GM12878 (cell line): ENCODE measurements at regions not wholly inside any gene's neighbourhood (a gene's known extent, or its start where the extent isn't known, plus 50 kb on each side); places are given as distances from the start of the nearest gene placed in this dataset.

Source experiments
- BCL11A ChIP-seq: IDR thresholded peaks from 2 replicates; pipeline ENCODE4 v1.6.1; 2011; ENCODE audit warnings: low read depth, low read length
- CEBPB ChIP-seq, 2 experiments: fragments of 150-350 bp in 1 of 2; IDR thresholded peaks; 2 replicates each; pipeline ENCODE4 v1.6.1; 2012 to 2014; ENCODE audit warnings: low read depth in 2 of 2, low read length in 2 of 2, borderline replicate concordance in 1 of 2, inconsistent platforms in 1 of 2
- EZH2 ChIP-seq: IDR thresholded peaks from 2 replicates; pipeline ENCODE4 v1.6.1; 2012; ENCODE audit warnings: low read depth, mild to moderate bottlenecking, control low read depth, inconsistent platforms, low read length, borderline replicate concordance; ENCODE audit not compliant: control insufficient read depth
- IRF4 ChIP-seq: IDR thresholded peaks from 2 replicates; pipeline ENCODE4 v1.6.1; 2011; ENCODE audit warnings: low read depth, low read length
- JUND ChIP-seq: IDR thresholded peaks from 2 replicates; pipeline ENCODE4 v1.6.1; 2012; ENCODE audit warnings: low read depth, mild to moderate bottlenecking, low read length, improper control_type of control experiment, moderate library complexity
- KDM1A ChIP-seq: fragments of 200-600 bp; sonication (generic); IDR thresholded peaks from 2 replicates; pipeline ENCODE4 v1.6.1; 2016; ENCODE audit warnings: borderline replicate concordance
- MYB ChIP-seq: fragments of 150-350 bp; IDR thresholded peaks from 2 replicates; pipeline ENCODE4 v1.6.1; 2014; ENCODE audit warnings: mild to moderate bottlenecking, low read depth, low read length, borderline replicate concordance
- NR2C2 ChIP-seq: IDR thresholded peaks from 2 replicates; pipeline ENCODE4 v1.6.1; 2011; ENCODE audit warnings: borderline replicate concordance, low read depth; ENCODE audit not compliant: control insufficient read depth, insufficient read length
- PML ChIP-seq: IDR thresholded peaks from 2 replicates; pipeline ENCODE4 v1.6.1; 2012; ENCODE audit warnings: low read length, inconsistent platforms
- RBBP5 ChIP-seq: fragments of 200-600 bp; sonication (generic); conservative IDR thresholded peaks from 2 replicates; pipeline ENCODE4 v1.6.1; 2016
- SMAD1 ChIP-seq: fragments of 450-650 bp; IDR thresholded peaks from 2 replicates; pipeline ENCODE4 v1.6.1; 2018; ENCODE audit warnings: mild to moderate bottlenecking, low read depth; ENCODE audit not compliant: partially characterized antibody
- SRF ChIP-seq, 2 experiments: IDR thresholded peaks; 2 replicates each; pipeline ENCODE4 v1.6.1; 2011; ENCODE audit warnings: low read depth in 2 of 2, low read length in 2 of 2, mild to moderate bottlenecking in 1 of 2, moderate library complexity in 1 of 2
- TAF1 ChIP-seq: IDR thresholded peaks from 2 replicates; pipeline ENCODE4 v1.6.1; 2011; ENCODE audit warnings: mild to moderate bottlenecking, low read depth, low read length, borderline replicate concordance
- TCF7 ChIP-seq: IDR thresholded peaks from 2 replicates; pipeline ENCODE4 v1.6.1; 2014; ENCODE audit warnings: antibody characterized with exemption, borderline replicate concordance
- WRNIP1 ChIP-seq: IDR thresholded peaks from 2 replicates; pipeline ENCODE4 v1.6.1; 2011; ENCODE audit warnings: low read depth, low read length, improper control_type of control experiment, borderline replicate concordance
- ZZZ3 ChIP-seq: IDR thresholded peaks from 2 replicates; pipeline ENCODE4 v1.6.1; 2011; ENCODE audit warnings: low read depth; ENCODE audit not compliant: control insufficient read depth, insufficient read length
- TF ChIP-seq, protein P1 (sequence below): fragments of 150-350 bp; IDR thresholded peaks from 2 replicates; pipeline ENCODE4 v1.6.1; 2016; ENCODE audit warnings: low read depth, low read length
- TF ChIP-seq, protein P2 (sequence below): IDR thresholded peaks from 2 replicates; pipeline ENCODE4 v1.6.1; 2012; ENCODE audit warnings: improper control_type of control experiment, low read depth, low read length; ENCODE audit not compliant: insufficient replicate concordance
- TF ChIP-seq, protein P3 (sequence below): fragments of 450-650 bp; IDR thresholded peaks from 2 replicates; pipeline ENCODE4 v1.6.1; 2017; ENCODE audit warnings: mild to moderate bottlenecking, moderate library complexity

DNA sequence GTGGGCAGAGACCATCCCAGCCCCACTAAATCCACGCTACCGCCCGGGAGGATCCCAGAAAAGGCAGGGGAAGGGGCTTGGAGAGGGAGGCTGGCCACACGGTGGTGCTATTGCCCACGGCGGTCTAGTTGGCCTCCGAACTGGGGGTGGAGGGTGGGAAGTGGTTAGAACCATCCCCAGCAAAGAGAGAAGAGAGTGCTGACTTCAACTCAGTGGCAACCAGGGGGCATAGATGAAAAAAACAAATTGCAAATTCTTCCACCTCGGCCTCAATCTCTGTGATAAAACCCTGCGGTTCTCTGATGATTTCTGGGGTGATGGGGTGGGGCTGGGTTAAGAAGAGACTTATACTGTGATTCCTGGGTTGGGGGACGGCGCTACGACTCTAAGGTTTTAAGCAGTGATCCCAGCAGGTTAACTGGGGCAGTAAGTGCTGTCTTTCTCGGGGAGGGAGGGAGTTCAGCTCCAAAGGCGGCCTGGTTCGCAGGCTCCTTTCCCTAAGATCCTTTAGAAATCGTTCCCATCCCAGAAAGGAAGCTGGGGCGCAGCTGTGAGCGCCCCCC is 154.5 kb upstream of the LYZL2 start (continued):
- TF ChIP-seq, protein P1, sequence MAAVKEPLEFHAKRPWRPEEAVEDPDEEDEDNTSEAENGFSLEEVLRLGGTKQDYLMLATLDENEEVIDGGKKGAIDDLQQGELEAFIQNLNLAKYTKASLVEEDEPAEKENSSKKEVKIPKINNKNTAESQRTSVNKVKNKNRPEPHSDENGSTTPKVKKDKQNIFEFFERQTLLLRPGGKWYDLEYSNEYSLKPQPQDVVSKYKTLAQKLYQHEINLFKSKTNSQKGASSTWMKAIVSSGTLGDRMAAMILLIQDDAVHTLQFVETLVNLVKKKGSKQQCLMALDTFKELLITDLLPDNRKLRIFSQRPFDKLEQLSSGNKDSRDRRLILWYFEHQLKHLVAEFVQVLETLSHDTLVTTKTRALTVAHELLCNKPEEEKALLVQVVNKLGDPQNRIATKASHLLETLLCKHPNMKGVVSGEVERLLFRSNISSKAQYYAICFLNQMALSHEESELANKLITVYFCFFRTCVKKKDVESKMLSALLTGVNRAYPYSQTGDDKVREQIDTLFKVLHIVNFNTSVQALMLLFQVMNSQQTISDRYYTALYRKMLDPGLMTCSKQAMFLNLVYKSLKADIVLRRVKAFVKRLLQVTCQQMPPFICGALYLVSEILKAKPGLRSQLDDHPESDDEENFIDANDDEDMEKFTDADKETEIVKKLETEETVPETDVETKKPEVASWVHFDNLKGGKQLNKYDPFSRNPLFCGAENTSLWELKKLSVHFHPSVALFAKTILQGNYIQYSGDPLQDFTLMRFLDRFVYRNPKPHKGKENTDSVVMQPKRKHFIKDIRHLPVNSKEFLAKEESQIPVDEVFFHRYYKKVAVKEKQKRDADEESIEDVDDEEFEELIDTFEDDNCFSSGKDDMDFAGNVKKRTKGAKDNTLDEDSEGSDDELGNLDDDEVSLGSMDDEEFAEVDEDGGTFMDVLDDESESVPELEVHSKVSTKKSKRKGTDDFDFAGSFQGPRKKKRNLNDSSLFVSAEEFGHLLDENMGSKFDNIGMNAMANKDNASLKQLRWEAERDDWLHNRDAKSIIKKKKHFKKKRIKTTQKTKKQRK, result no peak
- TF ChIP-seq SRF (IDR thresholded peaks at IDR 0.05; ENCODE audit: low read depth in 2 of 2, low read length in 2 of 2) (no peak), JUND (no peak), EZH2 (no peak), ZZZ3 (no peak), TAF1 (no peak), PML (no peak), BCL11A (no peak), MYB (no peak), RBBP5 (no peak), TCF7 (no peak), IRF4 (peak; percentile 73; the same call in 1 of the 2 replicates), WRNIP1 (no peak), SMAD1 (no peak), CEBPB (IDR thresholded peaks at IDR 0.05; ENCODE audit: borderline replicate concordance in 1 of 2, low read depth in 2 of 2, low read length in 2 of 2) (no peak), KDM1A (no peak), NR2C2 (no peak)
- TF ChIP-seq, protein P2, sequence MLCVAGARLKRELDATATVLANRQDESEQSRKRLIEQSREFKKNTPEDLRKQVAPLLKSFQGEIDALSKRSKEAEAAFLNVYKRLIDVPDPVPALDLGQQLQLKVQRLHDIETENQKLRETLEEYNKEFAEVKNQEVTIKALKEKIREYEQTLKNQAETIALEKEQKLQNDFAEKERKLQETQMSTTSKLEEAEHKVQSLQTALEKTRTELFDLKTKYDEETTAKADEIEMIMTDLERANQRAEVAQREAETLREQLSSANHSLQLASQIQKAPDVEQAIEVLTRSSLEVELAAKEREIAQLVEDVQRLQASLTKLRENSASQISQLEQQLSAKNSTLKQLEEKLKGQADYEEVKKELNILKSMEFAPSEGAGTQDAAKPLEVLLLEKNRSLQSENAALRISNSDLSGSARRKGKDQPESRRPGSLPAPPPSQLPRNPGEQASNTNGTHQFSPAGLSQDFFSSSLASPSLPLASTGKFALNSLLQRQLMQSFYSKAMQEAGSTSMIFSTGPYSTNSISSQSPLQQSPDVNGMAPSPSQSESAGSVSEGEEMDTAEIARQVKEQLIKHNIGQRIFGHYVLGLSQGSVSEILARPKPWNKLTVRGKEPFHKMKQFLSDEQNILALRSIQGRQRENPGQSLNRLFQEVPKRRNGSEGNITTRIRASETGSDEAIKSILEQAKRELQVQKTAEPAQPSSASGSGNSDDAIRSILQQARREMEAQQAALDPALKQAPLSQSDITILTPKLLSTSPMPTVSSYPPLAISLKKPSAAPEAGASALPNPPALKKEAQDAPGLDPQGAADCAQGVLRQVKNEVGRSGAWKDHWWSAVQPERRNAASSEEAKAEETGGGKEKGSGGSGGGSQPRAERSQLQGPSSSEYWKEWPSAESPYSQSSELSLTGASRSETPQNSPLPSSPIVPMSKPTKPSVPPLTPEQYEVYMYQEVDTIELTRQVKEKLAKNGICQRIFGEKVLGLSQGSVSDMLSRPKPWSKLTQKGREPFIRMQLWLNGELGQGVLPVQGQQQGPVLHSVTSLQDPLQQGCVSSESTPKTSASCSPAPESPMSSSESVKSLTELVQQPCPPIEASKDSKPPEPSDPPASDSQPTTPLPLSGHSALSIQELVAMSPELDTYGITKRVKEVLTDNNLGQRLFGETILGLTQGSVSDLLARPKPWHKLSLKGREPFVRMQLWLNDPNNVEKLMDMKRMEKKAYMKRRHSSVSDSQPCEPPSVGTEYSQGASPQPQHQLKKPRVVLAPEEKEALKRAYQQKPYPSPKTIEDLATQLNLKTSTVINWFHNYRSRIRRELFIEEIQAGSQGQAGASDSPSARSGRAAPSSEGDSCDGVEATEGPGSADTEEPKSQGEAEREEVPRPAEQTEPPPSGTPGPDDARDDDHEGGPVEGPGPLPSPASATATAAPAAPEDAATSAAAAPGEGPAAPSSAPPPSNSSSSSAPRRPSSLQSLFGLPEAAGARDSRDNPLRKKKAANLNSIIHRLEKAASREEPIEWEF, result no peak
- TF ChIP-seq, protein P3, sequence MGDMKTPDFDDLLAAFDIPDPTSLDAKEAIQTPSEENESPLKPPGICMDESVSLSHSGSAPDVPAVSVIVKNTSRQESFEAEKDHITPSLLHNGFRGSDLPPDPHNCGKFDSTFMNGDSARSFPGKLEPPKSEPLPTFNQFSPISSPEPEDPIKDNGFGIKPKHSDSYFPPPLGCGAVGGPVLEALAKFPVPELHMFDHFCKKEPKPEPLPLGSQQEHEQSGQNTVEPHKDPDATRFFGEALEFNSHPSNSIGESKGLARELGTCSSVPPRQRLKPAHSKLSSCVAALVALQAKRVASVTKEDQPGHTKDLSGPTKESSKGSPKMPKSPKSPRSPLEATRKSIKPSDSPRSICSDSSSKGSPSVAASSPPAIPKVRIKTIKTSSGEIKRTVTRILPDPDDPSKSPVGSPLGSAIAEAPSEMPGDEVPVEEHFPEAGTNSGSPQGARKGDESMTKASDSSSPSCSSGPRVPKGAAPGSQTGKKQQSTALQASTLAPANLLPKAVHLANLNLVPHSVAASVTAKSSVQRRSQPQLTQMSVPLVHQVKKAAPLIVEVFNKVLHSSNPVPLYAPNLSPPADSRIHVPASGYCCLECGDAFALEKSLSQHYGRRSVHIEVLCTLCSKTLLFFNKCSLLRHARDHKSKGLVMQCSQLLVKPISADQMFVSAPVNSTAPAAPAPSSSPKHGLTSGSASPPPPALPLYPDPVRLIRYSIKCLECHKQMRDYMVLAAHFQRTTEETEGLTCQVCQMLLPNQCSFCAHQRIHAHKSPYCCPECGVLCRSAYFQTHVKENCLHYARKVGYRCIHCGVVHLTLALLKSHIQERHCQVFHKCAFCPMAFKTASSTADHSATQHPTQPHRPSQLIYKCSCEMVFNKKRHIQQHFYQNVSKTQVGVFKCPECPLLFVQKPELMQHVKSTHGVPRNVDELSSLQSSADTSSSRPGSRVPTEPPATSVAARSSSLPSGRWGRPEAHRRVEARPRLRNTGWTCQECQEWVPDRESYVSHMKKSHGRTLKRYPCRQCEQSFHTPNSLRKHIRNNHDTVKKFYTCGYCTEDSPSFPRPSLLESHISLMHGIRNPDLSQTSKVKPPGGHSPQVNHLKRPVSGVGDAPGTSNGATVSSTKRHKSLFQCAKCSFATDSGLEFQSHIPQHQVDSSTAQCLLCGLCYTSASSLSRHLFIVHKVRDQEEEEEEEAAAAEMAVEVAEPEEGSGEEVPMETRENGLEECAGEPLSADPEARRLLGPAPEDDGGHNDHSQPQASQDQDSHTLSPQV, result no peak
